MCF 10A (cell line): ENCODE measurements at regions not wholly inside any gene's neighbourhood (a gene's known extent, or its start where the extent isn't known, plus 50 kb on each side); places are given as distances from the start of the nearest gene placed in this dataset.

Experiments used
- BruUV-seq: library from RNA; stranded (reverse); fragments of 400-500 nt; replicated peaks from 2 replicates; lab custom pipeline; 2021; lab: Mats Ljungman, UMichigan
- CTCF ChIA-PET: fragments of 300-600 bp; sonication (Branson Sonifier 250); formaldehyde crosslinking; extraction: SDS; loops from one replicate; lab custom pipeline; 2021; ENCODE audit warnings: antibody characterized with exemption, inconsistent platforms; lab: Yijun Ruan, JAX
- POLR2A ChIA-PET: fragments of 300-600, 350-650 bp; sonication (Branson Sonifier 250); formaldehyde crosslinking; extraction: SDS; loops from one replicate; lab custom pipeline; 2020; ENCODE audit warnings: antibody characterized with exemption, inconsistent platforms; lab: Yijun Ruan, JAX
- DNase-seq: peaks from one replicate; pipeline ENCODE4 v3.0.0-alpha.2; 2018; ENCODE audit not compliant: unreplicated experiment
- H3K27ac Mint-ChIP-seq: one replicate; pipeline ENCODE4 v1.8.0; 2022; ENCODE audit warnings: mild to moderate bottlenecking, low read depth, mixed read lengths; ENCODE audit not compliant: unreplicated experiment
- H3K27me3 Mint-ChIP-seq: one replicate; pipeline ENCODE4 v1.8.0; 2022; ENCODE audit warnings: mixed read lengths; ENCODE audit not compliant: insufficient read depth, unreplicated experiment
- H3K36me3 Mint-ChIP-seq: one replicate; pipeline ENCODE4 v1.8.0; 2022; ENCODE audit warnings: mild to moderate bottlenecking, moderate library complexity, mixed read lengths; ENCODE audit not compliant: insufficient read depth, unreplicated experiment
- H3K4me1 Mint-ChIP-seq: one replicate; pipeline ENCODE4 v1.8.0; 2022; ENCODE audit warnings: mixed read lengths; ENCODE audit not compliant: insufficient read depth, unreplicated experiment
- H3K4me3 Mint-ChIP-seq: one replicate; pipeline ENCODE4 v1.8.0; 2022; ENCODE audit warnings: mild to moderate bottlenecking, moderate library complexity, mixed read lengths; ENCODE audit not compliant: unreplicated experiment
- H3K9me3 Mint-ChIP-seq: one replicate; pipeline ENCODE4 v1.8.0; 2022; ENCODE audit warnings: mixed read lengths; ENCODE audit not compliant: unreplicated experiment
- CTCF ChIP-seq: fragments of 200-600 bp; IDR thresholded peaks from one replicate; pipeline ENCODE4 v1.8.0; 2022; ENCODE audit warnings: antibody characterized with exemption, mild to moderate bottlenecking; ENCODE audit not compliant: unreplicated experiment
- intact Hi-C: fragments of 100-400 bp; cut with micrococcal nuclease; formaldehyde crosslinking; loops from 2 replicates; pipeline ENCODE4 v1.14.1; 2022

- no peak overlapping the region for H3K4me3 Mint-ChIP-seq
Measured at GRCh38 chr10:128864554-128865295, 602.3 kb upstream of the MGMT start.

GRCh38 chr10:128865436-128866195 is 601.4 kb upstream of the MGMT start:
- H3K36me3 Mint-ChIP-seq: no peaks in the 10 kb centered on the region
- no peaks in the 10 kb centered on the region for H3K27me3 Mint-ChIP-seq
- peaks cover 15% of the 10 kb centered on the region for H3K9me3 Mint-ChIP-seq
- ChIA-PET POLR2A (no interaction called here), CTCF (interaction anchor here (0.6 to 0.9 kb wide), 4 partner anchors 114 to 1325 kb away, joined by 3 to 5 read pairs (median 4); no protein-coding TSS in a partner anchor)
- no peak overlapping the region for H3K27ac Mint-ChIP-seq
- BruUV-seq: no TSS peak
- H3K4me1 Mint-ChIP-seq: peaks cover 6% of the 10 kb centered on the region
- intact Hi-C loops: no loop called here
- H3K4me3 Mint-ChIP-seq: no peak overlapping the region
- TF ChIP-seq CTCF: no peak
- no peak for DNase-seq

More at GRCh38 chr10:128864554-128865295, 602.3 kb upstream of the MGMT start:
- peaks cover 6% of the 10 kb centered on the region for H3K4me1 Mint-ChIP-seq
- POLR2A ChIA-PET: no interaction called here
- CTCF ChIA-PET: interaction anchor here (0.6 kb wide), 1 partner anchor 144 kb away, joined by 3 read pairs; no protein-coding TSS in a partner anchor
- no peak overlapping the region for H3K27ac Mint-ChIP-seq
- no TSS peak for BruUV-seq
- H3K27me3 Mint-ChIP-seq: no peaks in the 10 kb centered on the region
- no peaks in the 10 kb centered on the region for H3K36me3 Mint-ChIP-seq
- peaks cover 15% of the 10 kb centered on the region for H3K9me3 Mint-ChIP-seq
- intact Hi-C loops: no loop called here
- no peak for DNase-seq
- TF ChIP-seq CTCF: no peak

- Mint-ChIP-seq H3K9me3 (peaks cover 15% of the 10 kb centered on the region), H3K27ac (no peak overlapping the region), H3K27me3 (no peaks in the 10 kb centered on the region), H3K4me3 (no peak overlapping the region), H3K36me3 (no peaks in the 10 kb centered on the region), H3K4me1 (peaks cover 6% of the 10 kb centered on the region)
- no TSS peak for BruUV-seq
- intact Hi-C loops: no loop called here
- DNase-seq: no peak
- CTCF ChIA-PET: interaction anchor here (0.8 to 0.9 kb wide), 2 partner anchors 115 to 602 kb away, joined by 3 read pairs; no protein-coding TSS in a partner anchor
- no peak for TF ChIP-seq CTCF
- POLR2A ChIA-PET: interaction anchor here (0.6 kb wide), 1 partner anchor 66 kb away, joined by 3 read pairs; no protein-coding TSS in a partner anchor
Measured at GRCh38 chr10:128866551-128866950, 600.5 kb upstream of the MGMT start.

GRCh38 chr10:128867210-128867609 is 599.8 kb upstream of the MGMT start:
- POLR2A ChIA-PET: no interaction called here
- no peak overlapping the region for H3K27ac Mint-ChIP-seq
- peaks cover 15% of the 10 kb centered on the region for H3K9me3 Mint-ChIP-seq
- no TSS peak for BruUV-seq
- H3K36me3 Mint-ChIP-seq: no peaks in the 10 kb centered on the region
- CTCF ChIA-PET: interaction anchor here (0.6 kb wide), 1 partner anchor 10 kb away, joined by 3 read pairs; no protein-coding TSS in a partner anchor
- TF ChIP-seq CTCF: no peak
- no peaks in the 10 kb centered on the region for H3K27me3 Mint-ChIP-seq
- DNase-seq: no peak
- intact Hi-C loops: no loop called here
- H3K4me3 Mint-ChIP-seq: no peak overlapping the region
- peaks cover 6% of the 10 kb centered on the region for H3K4me1 Mint-ChIP-seq
